ENCODE measurements at regions not wholly inside any gene's neighbourhood (a gene's known extent, or its start where the extent isn't known, plus 50 kb on each side); places are given as distances from the start of the nearest gene placed in this dataset.
A peak's percentile ranks its signal among the peaks of the same experiment; 100 is the strongest.

GRCh38 chr17:53525590-53525989 is 297.1 kb upstream of the KIF2B start:
- Histone ChIP-seq H2BK120ac (ENCODE audit: low read depth, low read length) (no peak overlapping the region), H3K27ac (replicated peaks; ENCODE audit: low read length) (no peak overlapping the region), H4K91ac (ENCODE audit: low read depth, low read length, poor library complexity) (no peak overlapping the region), H3K4me2 (ENCODE audit: insufficient read depth, low read length, poor library complexity, severe bottlenecking) (no peak overlapping the region), H2BK5ac (ENCODE audit: low read length) (no peak overlapping the region), H4K8ac (ENCODE audit: low read depth, low read length) (no peak overlapping the region), H3K4ac (ENCODE audit: low read length) (no peak overlapping the region), H3K9ac (ENCODE audit: low read depth, low read length, poor library complexity) (no peak overlapping the region), H2BK12ac (ENCODE audit: low read length) (no peak overlapping the region), H3K18ac (ENCODE audit: low read length) (no peak overlapping the region), H3K79me1 (ENCODE audit: low read depth, low read length) (no peaks in the 10 kb centered on the region), H3K9me3 (replicated peaks in 1 of 2; ENCODE audit: control insufficient read depth in 2 of 2, insufficient read depth in 1 of 2, low read depth in 1 of 2, low read length in 2 of 2) (no peaks in the 10 kb centered on the region), H3K4me1 (ENCODE audit: control insufficient read depth in 2 of 2, insufficient read depth in 1 of 2, low read depth in 1 of 2, low read length in 2 of 2) (no peaks in the 10 kb centered on the region), H3K4me3 (ENCODE audit: low read length in 2 of 2) (no peak overlapping the region), H2AK5ac (ENCODE audit: low read depth, low read length) (no peak overlapping the region), H2BK15ac (ENCODE audit: low read length) (no peak overlapping the region), H3K27me3 (ENCODE audit: control insufficient read depth in 3 of 3, insufficient read depth in 3 of 3, low read depth in 1 of 3, low read length in 3 of 3) (no peaks in the 10 kb centered on the region), H3K36me3 (replicated peaks in 1 of 2; ENCODE audit: control insufficient read depth in 2 of 2, insufficient read depth in 2 of 2, low read length in 2 of 2) (no peaks in the 10 kb centered on the region), H3K14ac (ENCODE audit: low read length) (no peak overlapping the region), H3K23ac (ENCODE audit: low read depth, low read length, poor library complexity) (no peak overlapping the region), H2AFZ (ENCODE audit: low read length) (no peak overlapping the region)
- DNase-seq (ENCODE audit: low spot score) = no peak
- WGBS, 2 donors (ENCODE audit: extremely low coverage in 2 of 2, insufficient read length in 2 of 2, insufficient replicate concordance in 1 of 2) = no CpG with 5 or more reads among the region's 2 CpGs

GRCh38 chr17:53516636-53517035 is 306.1 kb upstream of the KIF2B start:
- Histone ChIP-seq H4K91ac (ENCODE audit: low read depth, low read length, poor library complexity) (no peak overlapping the region), H3K18ac (ENCODE audit: low read length) (no peak overlapping the region), H3K27ac (replicated peaks; ENCODE audit: low read length) (no peak overlapping the region), H4K8ac (ENCODE audit: low read depth, low read length) (no peak overlapping the region), H3K9me3 (replicated peaks in 1 of 2; ENCODE audit: control insufficient read depth in 2 of 2, insufficient read depth in 1 of 2, low read depth in 1 of 2, low read length in 2 of 2) (no peaks in the 10 kb centered on the region), H2BK15ac (ENCODE audit: low read length) (no peak overlapping the region), H3K4me1 (ENCODE audit: control insufficient read depth in 2 of 2, insufficient read depth in 1 of 2, low read depth in 1 of 2, low read length in 2 of 2) (no peaks in the 10 kb centered on the region), H3K4me2 (ENCODE audit: insufficient read depth, low read length, poor library complexity, severe bottlenecking) (no peak overlapping the region), H3K36me3 (replicated peaks in 1 of 2; ENCODE audit: control insufficient read depth in 2 of 2, insufficient read depth in 2 of 2, low read length in 2 of 2) (no peaks in the 10 kb centered on the region), H2BK120ac (ENCODE audit: low read depth, low read length) (no peak overlapping the region), H2AFZ (ENCODE audit: low read length) (no peak overlapping the region), H2BK12ac (ENCODE audit: low read length) (no peak overlapping the region), H3K4me3 (ENCODE audit: low read length in 2 of 2) (no peak overlapping the region), H3K4ac (ENCODE audit: low read length) (no peak overlapping the region), H2BK5ac (ENCODE audit: low read length) (no peak overlapping the region), H3K79me1 (ENCODE audit: low read depth, low read length) (no peaks in the 10 kb centered on the region), H3K14ac (ENCODE audit: low read length) (no peak overlapping the region), H3K27me3 (ENCODE audit: control insufficient read depth in 3 of 3, insufficient read depth in 3 of 3, low read depth in 1 of 3, low read length in 3 of 3) (no peaks in the 10 kb centered on the region), H2AK5ac (ENCODE audit: low read depth, low read length) (no peak overlapping the region), H3K9ac (ENCODE audit: low read depth, low read length, poor library complexity) (no peak overlapping the region), H3K23ac (ENCODE audit: low read depth, low read length, poor library complexity) (no peak overlapping the region)
- no CpG with 5 or more reads among the region's 3 CpGs for WGBS, 2 donors (ENCODE audit: extremely low coverage in 2 of 2, insufficient read length in 2 of 2, insufficient replicate concordance in 1 of 2)
- no peak for DNase-seq (ENCODE audit: low spot score)

- Histone ChIP-seq H2BK120ac (ENCODE audit: low read depth, low read length) (no peak overlapping the region), H3K14ac (ENCODE audit: low read length) (no peak overlapping the region), H3K4me2 (ENCODE audit: insufficient read depth, low read length, poor library complexity, severe bottlenecking) (no peak overlapping the region), H4K8ac (ENCODE audit: low read depth, low read length) (no peak overlapping the region), H3K4ac (ENCODE audit: low read length) (no peak overlapping the region), H2BK5ac (ENCODE audit: low read length) (no peak overlapping the region), H3K18ac (ENCODE audit: low read length) (no peak overlapping the region), H3K9me3 (replicated peaks in 1 of 2; ENCODE audit: control insufficient read depth in 2 of 2, insufficient read depth in 1 of 2, low read depth in 1 of 2, low read length in 2 of 2) (no peaks in the 10 kb centered on the region), H3K9ac (ENCODE audit: low read depth, low read length, poor library complexity) (no peak overlapping the region), H3K79me1 (ENCODE audit: low read depth, low read length) (no peaks in the 10 kb centered on the region), H3K4me1 (ENCODE audit: control insufficient read depth in 2 of 2, insufficient read depth in 1 of 2, low read depth in 1 of 2, low read length in 2 of 2) (no peaks in the 10 kb centered on the region), H3K27ac (replicated peaks; ENCODE audit: low read length) (no peak overlapping the region), H2BK12ac (ENCODE audit: low read length) (no peak overlapping the region), H3K36me3 (replicated peaks in 1 of 2; ENCODE audit: control insufficient read depth in 2 of 2, insufficient read depth in 2 of 2, low read length in 2 of 2) (no peaks in the 10 kb centered on the region), H2AK5ac (ENCODE audit: low read depth, low read length) (no peak overlapping the region), H3K27me3 (ENCODE audit: control insufficient read depth in 3 of 3, insufficient read depth in 3 of 3, low read depth in 1 of 3, low read length in 3 of 3) (no peaks in the 10 kb centered on the region), H2AFZ (ENCODE audit: low read length) (no peak overlapping the region), H3K23ac (ENCODE audit: low read depth, low read length, poor library complexity) (no peak overlapping the region), H3K4me3 (ENCODE audit: low read length in 2 of 2) (no peak overlapping the region), H2BK15ac (ENCODE audit: low read length) (no peak overlapping the region), H4K91ac (ENCODE audit: low read depth, low read length, poor library complexity) (no peak overlapping the region)
- DNase-seq (ENCODE audit: low spot score) = no peak
- WGBS, 2 donors (ENCODE audit: extremely low coverage in 2 of 2, insufficient read length in 2 of 2, insufficient replicate concordance in 1 of 2) = no CpG with 5 or more reads among the region's 2 CpGs
These were observed 323.4 kb upstream of the KIF2B start for GRCh38 chr17:53499277-53499676.

- Histone ChIP-seq H2AFZ (ENCODE audit: low read length) (no peak overlapping the region), H3K4me1 (ENCODE audit: control insufficient read depth in 2 of 2, insufficient read depth in 1 of 2, low read depth in 1 of 2, low read length in 2 of 2) (no peaks in the 10 kb centered on the region), H4K91ac (ENCODE audit: low read depth, low read length, poor library complexity) (no peak overlapping the region), H3K79me1 (ENCODE audit: low read depth, low read length) (no peaks in the 10 kb centered on the region), H2AK5ac (ENCODE audit: low read depth, low read length) (no peak overlapping the region), H2BK12ac (ENCODE audit: low read length) (no peak overlapping the region), H3K4me2 (ENCODE audit: insufficient read depth, low read length, poor library complexity, severe bottlenecking) (no peak overlapping the region), H3K27ac (replicated peaks; ENCODE audit: low read length) (no peak overlapping the region), H3K27me3 (ENCODE audit: control insufficient read depth in 3 of 3, insufficient read depth in 3 of 3, low read depth in 1 of 3, low read length in 3 of 3) (no peaks in the 10 kb centered on the region), H3K4me3 (ENCODE audit: low read length in 2 of 2) (no peak overlapping the region), H2BK15ac (ENCODE audit: low read length) (no peak overlapping the region), H3K36me3 (replicated peaks in 1 of 2; ENCODE audit: control insufficient read depth in 2 of 2, insufficient read depth in 2 of 2, low read length in 2 of 2) (no peaks in the 10 kb centered on the region), H2BK120ac (ENCODE audit: low read depth, low read length) (no peak overlapping the region), H2BK5ac (ENCODE audit: low read length) (no peak overlapping the region), H3K9me3 (replicated peaks in 1 of 2; ENCODE audit: control insufficient read depth in 2 of 2, insufficient read depth in 1 of 2, low read depth in 1 of 2, low read length in 2 of 2) (no peaks in the 10 kb centered on the region), H3K14ac (ENCODE audit: low read length) (no peak overlapping the region), H3K9ac (ENCODE audit: low read depth, low read length, poor library complexity) (no peak overlapping the region), H4K8ac (ENCODE audit: low read depth, low read length) (no peak overlapping the region), H3K4ac (ENCODE audit: low read length) (no peak overlapping the region), H3K23ac (ENCODE audit: low read depth, low read length, poor library complexity) (no peak overlapping the region), H3K18ac (ENCODE audit: low read length) (no peak overlapping the region)
- DNase-seq (ENCODE audit: low spot score) = peak; percentile 14
- WGBS, 2 donors (ENCODE audit: extremely low coverage in 2 of 2, insufficient read length in 2 of 2, insufficient replicate concordance in 1 of 2) = no CpG with 5 or more reads among the region's 1 CpG
These were observed 326.4 kb upstream of the KIF2B start for GRCh38 chr17:53496356-53496755.
